Fibroblast of pulmonary artery (primary cell): ENCODE measurements at regions not wholly inside any gene's neighbourhood (a gene's known extent, or its start where the extent isn't known, plus 50 kb on each side); places are given as distances from the start of the nearest gene placed in this dataset.
"Not testable (repeated sequence)": the region's sequence is repeated elsewhere in the genome, so short reads cannot be mapped to it uniquely, and the experiment has no call there.

Experiments
- DNase-seq: peaks from one replicate; pipeline ENCODE4 v3.0.0-alpha.2; 2010; ENCODE audit warnings: low read depth
- H3K4me3 ChIP-seq: replicated peaks from 2 replicates; pipeline ENCODE4 v1.5.1; 2011; ENCODE audit warnings: low read depth, mild to moderate bottlenecking, control low read depth, low read length, moderate library complexity
- TF ChIP-seq, protein P1 (sequence below): IDR thresholded peaks from 2 replicates; pipeline ENCODE4 v1.5.1; 2011; ENCODE audit warnings: mild to moderate bottlenecking, control low read depth, low read length, inconsistent platforms; ENCODE audit errors: missing control alignments

DNA sequence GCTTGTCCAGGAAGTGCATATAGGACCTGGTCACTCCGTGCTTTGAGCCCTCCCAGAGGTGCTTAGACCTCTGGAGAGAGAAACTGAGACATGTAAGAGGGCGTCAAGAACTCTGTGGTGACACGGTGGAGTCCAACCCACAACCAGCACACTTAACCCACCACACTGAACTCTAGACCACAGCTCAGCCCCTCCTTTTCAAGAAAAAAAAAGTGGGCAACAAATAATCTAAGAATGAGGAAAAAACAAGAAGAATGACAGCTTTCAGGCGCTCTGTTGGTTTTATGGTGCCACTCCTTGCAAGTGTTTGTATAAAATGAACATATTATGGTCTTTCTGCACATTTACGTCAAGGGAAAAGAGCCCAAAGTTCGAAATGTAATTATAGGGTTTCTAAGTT, 50.2 kb upstream of the SNAPC3 start:
- TF ChIP-seq, protein P1, sequence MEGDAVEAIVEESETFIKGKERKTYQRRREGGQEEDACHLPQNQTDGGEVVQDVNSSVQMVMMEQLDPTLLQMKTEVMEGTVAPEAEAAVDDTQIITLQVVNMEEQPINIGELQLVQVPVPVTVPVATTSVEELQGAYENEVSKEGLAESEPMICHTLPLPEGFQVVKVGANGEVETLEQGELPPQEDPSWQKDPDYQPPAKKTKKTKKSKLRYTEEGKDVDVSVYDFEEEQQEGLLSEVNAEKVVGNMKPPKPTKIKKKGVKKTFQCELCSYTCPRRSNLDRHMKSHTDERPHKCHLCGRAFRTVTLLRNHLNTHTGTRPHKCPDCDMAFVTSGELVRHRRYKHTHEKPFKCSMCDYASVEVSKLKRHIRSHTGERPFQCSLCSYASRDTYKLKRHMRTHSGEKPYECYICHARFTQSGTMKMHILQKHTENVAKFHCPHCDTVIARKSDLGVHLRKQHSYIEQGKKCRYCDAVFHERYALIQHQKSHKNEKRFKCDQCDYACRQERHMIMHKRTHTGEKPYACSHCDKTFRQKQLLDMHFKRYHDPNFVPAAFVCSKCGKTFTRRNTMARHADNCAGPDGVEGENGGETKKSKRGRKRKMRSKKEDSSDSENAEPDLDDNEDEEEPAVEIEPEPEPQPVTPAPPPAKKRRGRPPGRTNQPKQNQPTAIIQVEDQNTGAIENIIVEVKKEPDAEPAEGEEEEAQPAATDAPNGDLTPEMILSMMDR = no peak
- H3K4me3 ChIP-seq = no peak overlapping the region
- no peak for DNase-seq

DNA sequence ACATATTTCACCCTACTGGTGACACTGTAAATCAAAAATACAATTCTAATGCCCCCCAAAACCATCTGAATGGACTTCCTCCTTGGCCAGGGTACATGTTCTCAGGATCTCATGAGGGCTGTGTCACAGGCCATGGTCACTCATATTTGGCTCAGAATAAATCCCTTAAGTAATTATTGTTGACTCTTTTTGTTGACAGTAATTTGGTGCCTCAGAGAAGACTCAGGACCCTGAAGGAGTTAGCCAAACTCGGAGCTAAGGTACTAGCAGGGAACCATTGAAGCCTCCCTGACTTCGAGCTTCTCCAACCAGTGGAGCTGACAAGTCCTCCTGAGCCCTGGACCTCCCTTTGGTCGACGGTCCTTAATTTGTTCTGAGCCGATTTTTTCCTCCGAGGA, 51.2 kb upstream of the SNAPC3 start:
- no peak overlapping the region for H3K4me3 ChIP-seq
- TF ChIP-seq, protein P1 = no peak
- no peak for DNase-seq

DNA sequence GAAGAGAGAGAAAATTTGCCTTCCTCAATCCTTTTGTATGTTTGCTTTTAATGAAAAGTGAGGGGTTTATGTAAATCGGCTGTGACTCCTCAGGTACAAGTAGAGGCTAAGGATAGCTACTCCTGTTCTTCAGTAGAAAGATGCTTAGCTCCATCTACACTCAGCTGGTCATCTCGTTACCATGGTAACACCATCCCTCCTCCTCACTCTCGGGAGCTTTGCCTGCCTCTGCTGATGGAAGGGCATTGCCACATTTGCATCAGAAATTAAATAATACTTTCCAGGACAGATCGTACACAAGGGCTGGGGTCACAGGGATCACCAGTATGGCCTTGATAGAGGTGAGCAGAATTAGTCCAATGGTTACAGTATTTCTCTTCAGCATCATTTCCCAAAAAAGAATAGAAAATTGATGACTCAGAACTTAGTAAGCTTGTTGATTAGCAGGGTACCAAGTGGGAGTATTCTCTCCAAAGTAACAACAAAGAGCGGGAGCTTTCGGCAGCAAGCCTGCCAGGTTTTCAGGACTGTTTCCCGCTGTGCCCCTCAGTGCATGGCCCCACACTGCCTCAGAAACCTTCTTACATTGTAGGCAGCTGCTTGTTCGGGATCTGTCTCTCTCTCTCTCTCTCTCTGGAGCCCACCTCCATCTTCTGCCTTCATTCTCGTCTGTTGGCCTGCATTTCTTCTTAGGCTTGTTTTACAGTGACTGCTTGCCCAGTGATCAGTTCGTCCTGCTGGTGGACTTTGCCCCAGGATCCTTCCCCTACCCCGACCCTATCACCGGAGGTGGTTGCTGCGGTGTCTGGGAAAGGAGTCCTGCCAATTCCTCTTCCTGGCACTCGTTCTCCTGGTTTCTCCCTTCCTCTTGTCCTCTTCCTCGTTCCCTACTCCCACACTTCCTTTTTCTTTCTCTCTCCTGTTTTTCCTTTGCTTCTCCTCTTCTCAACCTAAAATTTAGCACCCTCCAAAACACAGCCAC, 51.9 kb upstream of the SNAPC3 start:
- TF ChIP-seq, protein P1 = no peak
- peak; percentile 40 for DNase-seq
- H3K4me3 ChIP-seq = no peak overlapping the region

DNA sequence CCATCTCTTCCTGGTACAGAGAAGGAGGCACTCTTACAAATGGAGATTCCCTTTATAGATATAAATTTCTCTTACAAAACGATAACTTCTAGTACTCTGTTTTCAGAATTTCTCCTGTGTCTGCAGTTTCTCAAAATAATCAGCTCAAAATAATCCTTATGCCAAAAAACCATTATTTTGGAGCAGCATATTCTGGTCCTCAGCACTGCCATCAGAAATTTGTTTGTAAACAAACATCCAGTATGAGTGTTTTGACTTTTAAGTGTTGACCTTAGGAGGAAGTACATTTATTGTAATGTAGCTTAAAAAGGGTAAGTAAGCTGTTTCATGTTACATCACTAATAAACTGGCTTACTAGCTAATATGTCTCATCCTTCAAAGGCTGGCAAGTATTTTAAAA, 52.8 kb upstream of the SNAPC3 start:
- no peak overlapping the region for H3K4me3 ChIP-seq
- TF ChIP-seq, protein P1 = no peak
- DNase-seq = no peak

DNA sequence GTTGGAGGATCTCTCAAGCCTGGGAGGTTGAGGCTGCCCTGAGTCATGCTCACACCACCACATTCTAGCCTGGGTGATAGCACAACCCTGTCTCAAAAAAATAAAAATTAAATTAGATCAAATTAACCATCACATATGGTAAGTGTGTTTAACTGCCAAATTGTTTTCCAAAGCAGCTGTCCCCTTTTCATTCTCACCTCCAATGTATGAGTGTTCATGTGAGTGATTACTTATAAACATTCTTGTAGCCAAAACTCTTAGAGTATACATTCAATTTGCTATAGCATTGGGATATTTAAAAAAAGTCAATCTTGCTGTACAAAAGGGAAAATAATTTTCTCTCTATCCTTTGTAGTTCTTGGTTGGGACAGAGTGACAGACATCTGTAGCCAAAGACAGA, 53.4 kb upstream of the SNAPC3 start:
- H3K4me3 ChIP-seq = no peak overlapping the region

DNA sequence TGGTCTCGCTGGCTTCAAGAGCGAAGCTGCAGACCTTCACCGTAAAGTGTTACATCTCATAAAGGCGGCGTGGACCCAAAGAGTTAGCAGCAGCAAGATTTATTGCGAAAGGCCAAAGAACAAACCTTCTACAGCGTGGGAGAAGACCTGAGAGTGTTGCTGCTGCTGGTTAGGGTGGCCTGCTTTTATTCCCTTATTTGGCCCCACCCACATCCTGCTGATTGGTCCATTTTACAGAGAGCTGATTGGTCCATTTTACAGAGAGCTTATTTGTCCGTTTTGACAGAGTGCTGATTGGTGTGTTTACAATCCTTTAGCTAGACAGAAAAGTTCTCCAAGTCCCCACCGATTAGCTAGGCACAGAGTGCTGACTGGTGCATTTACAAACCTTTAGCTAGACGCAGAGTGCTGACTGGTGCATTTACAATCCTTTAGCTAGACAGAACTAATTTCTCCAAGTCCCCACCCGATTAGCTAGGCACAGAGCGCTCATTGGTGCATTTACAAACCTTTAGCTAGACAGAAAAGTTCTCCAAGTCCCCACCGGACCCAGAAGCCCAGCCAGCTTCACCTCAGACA, 57.6 kb upstream of the SNAPC3 start:
- not testable (repeated sequence) for DNase-seq, H3K4me3 ChIP-seq

More for the DNA sequence above, 53.4 kb upstream of the SNAPC3 start:
- no peak for DNase-seq
- TF ChIP-seq, protein P1 = no peak

DNA sequence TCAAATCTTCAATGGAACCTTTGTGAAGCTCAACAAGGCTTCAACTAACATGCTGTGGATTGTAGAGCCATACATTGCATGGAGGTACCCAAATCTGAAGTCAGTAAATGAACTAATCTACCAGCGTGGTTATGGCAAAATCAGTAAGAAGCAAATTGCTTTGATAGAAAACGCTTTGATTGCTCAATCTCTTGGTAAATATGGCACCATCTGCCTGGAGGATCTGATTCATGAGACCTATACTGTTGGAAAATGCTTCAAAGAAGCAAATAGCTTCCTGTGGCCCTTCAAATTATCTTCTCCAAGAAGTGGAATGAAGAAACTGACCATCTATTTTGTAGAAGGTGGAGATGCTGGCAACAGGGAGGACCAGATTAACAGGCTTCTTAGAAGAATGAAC, 54.7 kb upstream of the TTC39B start:
- TF ChIP-seq, protein P1 = no peak
- DNase-seq = no peak
- H3K4me3 ChIP-seq = no peak overlapping the region
